NCI-H748 treated with DMSO at 0.1 percent for 48 hours (cell line): ENCODE measurements at regions not wholly inside any gene's neighbourhood (a gene's known extent, or its start where the extent isn't known, plus 50 kb on each side); places are given as distances from the start of the nearest gene placed in this dataset.
"Not testable (repeated sequence)": the region's sequence is repeated elsewhere in the genome, so short reads cannot be mapped to it uniquely, and the experiment has no call there.

Experiments
- DNase-seq: peaks from one replicate; lab custom pipeline; 2025; lab: John Stamatoyannopoulos, UW

GRCh38 chr16:21422824-21423223, 144.7 kb upstream of the CRYM start:
- DNase-seq: not testable (repeated sequence)

GRCh38 chr16:21404699-21405098, 126.6 kb upstream of the CRYM start:
- DNase-seq: not testable (repeated sequence)

- DNase-seq: not testable (repeated sequence)
These were observed 119.8 kb upstream of the CRYM start for GRCh38 chr16:21397866-21398265.

GRCh38 chr16:21396545-21396944, 118.5 kb upstream of the CRYM start:
- DNase-seq: not testable (repeated sequence)

- DNase-seq: not testable (repeated sequence)
These were observed 112.5 kb upstream of the CRYM start for GRCh38 chr16:21390634-21391033.

- DNase-seq: not testable (repeated sequence)
These were observed 111.8 kb upstream of the CRYM start for GRCh38 chr16:21389860-21390259.

GRCh38 chr16:21387757-21388156, 109.7 kb upstream of the CRYM start:
- not testable (repeated sequence) for DNase-seq

GRCh38 chr16:21386201-21386915, 108.3 kb upstream of the CRYM start:
- DNase-seq: not testable (repeated sequence)

- DNase-seq: not testable (repeated sequence)
These were observed 105.6 kb upstream of the CRYM start for GRCh38 chr16:21383682-21384081.

- DNase-seq: not testable (repeated sequence)
These were observed 101.6 kb upstream of the CRYM start for GRCh38 chr16:21379645-21380044.

GRCh38 chr16:21376196-21376899, 98.3 kb upstream of the CRYM start:
- DNase-seq: not testable (repeated sequence)

GRCh38 chr16:21375334-21375733, 97.2 kb upstream of the CRYM start:
- not testable (repeated sequence) for DNase-seq

GRCh38 chr16:21373454-21373853, 95.4 kb upstream of the CRYM start:
- DNase-seq: not testable (repeated sequence)

- not testable (repeated sequence) for DNase-seq
These were observed 94.8 kb upstream of the CRYM start for GRCh38 chr16:21372862-21373261.

- peak; percentile 16 for DNase-seq
These were observed 94.2 kb upstream of the CRYM start for GRCh38 chr16:21372162-21372835.

GRCh38 chr16:21370791-21371190, 92.7 kb upstream of the CRYM start:
- DNase-seq: not testable (repeated sequence)

- not testable (repeated sequence) for DNase-seq
These were observed 91.2 kb upstream of the CRYM start for GRCh38 chr16:21368973-21369942.

GRCh38 chr16:21367733-21368421, 89.8 kb upstream of the CRYM start:
- not testable (repeated sequence) for DNase-seq

GRCh38 chr16:21366998-21367397, 88.9 kb upstream of the CRYM start:
- not testable (repeated sequence) for DNase-seq

GRCh38 chr16:21365541-21365940, 87.5 kb upstream of the CRYM start:
- not testable (repeated sequence) for DNase-seq
